ENCODE measurements at regions not wholly inside any gene's neighbourhood (a gene's known extent, or its start where the extent isn't known, plus 50 kb on each side); places are given as distances from the start of the nearest gene placed in this dataset.

DNA sequence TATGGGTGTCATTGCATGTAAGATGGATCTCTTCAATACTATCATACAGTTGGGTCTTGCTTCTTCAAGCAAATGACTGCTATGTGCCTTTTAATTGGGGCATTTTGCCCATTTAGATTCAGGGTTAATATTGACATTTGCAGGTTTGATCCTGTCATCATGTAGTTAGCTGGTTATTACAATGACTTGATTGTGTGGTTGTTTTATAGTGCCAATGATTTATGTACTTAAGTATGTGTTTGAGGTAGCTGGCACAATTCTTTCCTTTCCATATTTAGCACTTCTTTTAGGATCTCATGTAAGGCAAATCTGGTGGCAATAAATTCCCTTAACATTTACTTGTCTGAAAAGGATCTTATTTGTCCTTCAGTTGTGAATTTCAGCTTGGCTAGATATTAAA is 267.5 kb downstream of the VGLL3 start:
- TF ChIP-seq, protein P1, sequence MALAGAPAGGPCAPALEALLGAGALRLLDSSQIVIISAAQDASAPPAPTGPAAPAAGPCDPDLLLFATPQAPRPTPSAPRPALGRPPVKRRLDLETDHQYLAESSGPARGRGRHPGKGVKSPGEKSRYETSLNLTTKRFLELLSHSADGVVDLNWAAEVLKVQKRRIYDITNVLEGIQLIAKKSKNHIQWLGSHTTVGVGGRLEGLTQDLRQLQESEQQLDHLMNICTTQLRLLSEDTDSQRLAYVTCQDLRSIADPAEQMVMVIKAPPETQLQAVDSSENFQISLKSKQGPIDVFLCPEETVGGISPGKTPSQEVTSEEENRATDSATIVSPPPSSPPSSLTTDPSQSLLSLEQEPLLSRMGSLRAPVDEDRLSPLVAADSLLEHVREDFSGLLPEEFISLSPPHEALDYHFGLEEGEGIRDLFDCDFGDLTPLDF (CRISPR knock-in tag; IDR thresholded peaks at IDR 0.05), result no peak
- TF ChIP-seq, protein P2, sequence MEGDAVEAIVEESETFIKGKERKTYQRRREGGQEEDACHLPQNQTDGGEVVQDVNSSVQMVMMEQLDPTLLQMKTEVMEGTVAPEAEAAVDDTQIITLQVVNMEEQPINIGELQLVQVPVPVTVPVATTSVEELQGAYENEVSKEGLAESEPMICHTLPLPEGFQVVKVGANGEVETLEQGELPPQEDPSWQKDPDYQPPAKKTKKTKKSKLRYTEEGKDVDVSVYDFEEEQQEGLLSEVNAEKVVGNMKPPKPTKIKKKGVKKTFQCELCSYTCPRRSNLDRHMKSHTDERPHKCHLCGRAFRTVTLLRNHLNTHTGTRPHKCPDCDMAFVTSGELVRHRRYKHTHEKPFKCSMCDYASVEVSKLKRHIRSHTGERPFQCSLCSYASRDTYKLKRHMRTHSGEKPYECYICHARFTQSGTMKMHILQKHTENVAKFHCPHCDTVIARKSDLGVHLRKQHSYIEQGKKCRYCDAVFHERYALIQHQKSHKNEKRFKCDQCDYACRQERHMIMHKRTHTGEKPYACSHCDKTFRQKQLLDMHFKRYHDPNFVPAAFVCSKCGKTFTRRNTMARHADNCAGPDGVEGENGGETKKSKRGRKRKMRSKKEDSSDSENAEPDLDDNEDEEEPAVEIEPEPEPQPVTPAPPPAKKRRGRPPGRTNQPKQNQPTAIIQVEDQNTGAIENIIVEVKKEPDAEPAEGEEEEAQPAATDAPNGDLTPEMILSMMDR (IDR thresholded peaks at IDR 0.05), result no peak
- TF ChIP-seq, protein P3, sequence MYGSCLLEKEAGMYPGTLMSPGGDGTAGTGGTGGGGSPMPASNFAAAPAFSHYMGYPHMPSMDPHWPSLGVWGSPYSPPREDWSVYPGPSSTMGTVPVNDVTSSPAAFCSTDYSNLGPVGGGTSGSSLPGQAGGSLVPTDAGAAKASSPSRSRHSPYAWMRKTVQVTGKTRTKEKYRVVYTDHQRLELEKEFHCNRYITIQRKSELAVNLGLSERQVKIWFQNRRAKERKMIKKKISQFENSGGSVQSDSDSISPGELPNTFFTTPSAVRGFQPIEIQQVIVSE (CRISPR knock-in tag; IDR thresholded peaks at IDR 0.05; ENCODE audit: borderline replicate concordance), result no peak
- no peak for TF ChIP-seq NR2C2 (CRISPR knock-in tag; IDR thresholded peaks at IDR 0.05)
- TF ChIP-seq, protein P4, sequence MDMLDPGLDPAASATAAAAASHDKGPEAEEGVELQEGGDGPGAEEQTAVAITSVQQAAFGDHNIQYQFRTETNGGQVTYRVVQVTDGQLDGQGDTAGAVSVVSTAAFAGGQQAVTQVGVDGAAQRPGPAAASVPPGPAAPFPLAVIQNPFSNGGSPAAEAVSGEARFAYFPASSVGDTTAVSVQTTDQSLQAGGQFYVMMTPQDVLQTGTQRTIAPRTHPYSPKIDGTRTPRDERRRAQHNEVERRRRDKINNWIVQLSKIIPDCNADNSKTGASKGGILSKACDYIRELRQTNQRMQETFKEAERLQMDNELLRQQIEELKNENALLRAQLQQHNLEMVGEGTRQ (CRISPR knock-in tag; IDR thresholded peaks at IDR 0.05), result no peak
- TF ChIP-seq, protein P5, sequence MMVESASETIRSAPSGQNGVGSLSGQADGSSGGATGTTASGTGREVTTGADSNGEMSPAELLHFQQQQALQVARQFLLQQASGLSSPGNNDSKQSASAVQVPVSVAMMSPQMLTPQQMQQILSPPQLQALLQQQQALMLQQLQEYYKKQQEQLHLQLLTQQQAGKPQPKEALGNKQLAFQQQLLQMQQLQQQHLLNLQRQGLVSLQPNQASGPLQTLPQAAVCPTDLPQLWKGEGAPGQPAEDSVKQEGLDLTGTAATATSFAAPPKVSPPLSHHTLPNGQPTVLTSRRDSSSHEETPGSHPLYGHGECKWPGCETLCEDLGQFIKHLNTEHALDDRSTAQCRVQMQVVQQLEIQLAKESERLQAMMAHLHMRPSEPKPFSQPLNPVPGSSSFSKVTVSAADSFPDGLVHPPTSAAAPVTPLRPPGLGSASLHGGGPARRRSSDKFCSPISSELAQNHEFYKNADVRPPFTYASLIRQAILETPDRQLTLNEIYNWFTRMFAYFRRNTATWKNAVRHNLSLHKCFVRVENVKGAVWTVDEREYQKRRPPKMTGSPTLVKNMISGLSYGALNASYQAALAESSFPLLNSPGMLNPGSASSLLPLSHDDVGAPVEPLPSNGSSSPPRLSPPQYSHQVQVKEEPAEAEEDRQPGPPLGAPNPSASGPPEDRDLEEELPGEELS (CRISPR knock-in tag; IDR thresholded peaks at IDR 0.05), result no peak
- TF ChIP-seq ETV6 (CRISPR knock-in tag; IDR thresholded peaks at IDR 0.05), result no peak
- TF ChIP-seq ZNF138 (CRISPR knock-in tag; conservative IDR thresholded peaks at IDR 0.05), result no peak
- no peak for TF ChIP-seq CREM (CRISPR knock-in tag; IDR thresholded peaks at IDR 0.05)
- TF ChIP-seq MYBL2 (CRISPR knock-in tag; IDR thresholded peaks at IDR 0.05), result no peak
- TF ChIP-seq NFE2L1 (CRISPR knock-in tag; IDR thresholded peaks at IDR 0.05), result no peak

All from WTC11 (cell line).